LNCaP clone FGC (cell line): ENCODE measurements at regions not wholly inside any gene's neighbourhood (a gene's known extent, or its start where the extent isn't known, plus 50 kb on each side); places are given as distances from the start of the nearest gene placed in this dataset.
"Not testable (repeated sequence)": the region's sequence is repeated elsewhere in the genome, so short reads cannot be mapped to it uniquely, and the experiment has no call there.

Experiments
- DNase-seq: peaks from one replicate; pipeline ENCODE4 v3.0.0-alpha.2; 2011; ENCODE audit warnings: low read depth
- H3K4me3 ChIP-seq: 2 replicates; pipeline ENCODE4 v1.5.1; 2011; ENCODE audit warnings: mild to moderate bottlenecking, low read depth, low read length, control low read depth
- TF ChIP-seq, protein P1 (sequence below): IDR thresholded peaks from 2 replicates; pipeline ENCODE4 v1.5.1; 2012; ENCODE audit warnings: mild to moderate bottlenecking; ENCODE audit not compliant: control insufficient read depth, insufficient read depth; ENCODE audit errors: extremely low read depth

DNA sequence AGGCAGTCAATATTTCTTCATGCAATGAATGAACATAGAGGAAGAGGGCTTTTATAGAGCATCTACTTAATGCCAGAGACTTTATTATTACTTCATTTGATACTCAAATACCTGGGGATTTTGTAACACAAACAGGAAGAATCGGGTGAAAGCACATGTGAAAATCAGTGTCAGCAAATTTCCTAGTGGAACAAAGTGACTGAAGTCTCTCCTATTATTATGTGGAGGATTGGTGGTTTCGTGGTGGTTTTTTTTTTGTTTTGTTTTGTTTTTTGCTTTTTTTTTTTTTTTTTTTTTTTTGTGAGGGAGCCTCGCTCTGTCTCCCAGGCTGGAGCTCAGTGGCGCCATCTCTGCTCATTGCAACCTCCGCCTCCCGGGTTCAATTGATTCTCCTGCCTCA, 207.0 kb downstream of the RRAGB start:
- DNase-seq, result no peak
- TF ChIP-seq, protein P1, sequence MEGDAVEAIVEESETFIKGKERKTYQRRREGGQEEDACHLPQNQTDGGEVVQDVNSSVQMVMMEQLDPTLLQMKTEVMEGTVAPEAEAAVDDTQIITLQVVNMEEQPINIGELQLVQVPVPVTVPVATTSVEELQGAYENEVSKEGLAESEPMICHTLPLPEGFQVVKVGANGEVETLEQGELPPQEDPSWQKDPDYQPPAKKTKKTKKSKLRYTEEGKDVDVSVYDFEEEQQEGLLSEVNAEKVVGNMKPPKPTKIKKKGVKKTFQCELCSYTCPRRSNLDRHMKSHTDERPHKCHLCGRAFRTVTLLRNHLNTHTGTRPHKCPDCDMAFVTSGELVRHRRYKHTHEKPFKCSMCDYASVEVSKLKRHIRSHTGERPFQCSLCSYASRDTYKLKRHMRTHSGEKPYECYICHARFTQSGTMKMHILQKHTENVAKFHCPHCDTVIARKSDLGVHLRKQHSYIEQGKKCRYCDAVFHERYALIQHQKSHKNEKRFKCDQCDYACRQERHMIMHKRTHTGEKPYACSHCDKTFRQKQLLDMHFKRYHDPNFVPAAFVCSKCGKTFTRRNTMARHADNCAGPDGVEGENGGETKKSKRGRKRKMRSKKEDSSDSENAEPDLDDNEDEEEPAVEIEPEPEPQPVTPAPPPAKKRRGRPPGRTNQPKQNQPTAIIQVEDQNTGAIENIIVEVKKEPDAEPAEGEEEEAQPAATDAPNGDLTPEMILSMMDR, result no peak
- no peak overlapping the region for H3K4me3 ChIP-seq

DNA sequence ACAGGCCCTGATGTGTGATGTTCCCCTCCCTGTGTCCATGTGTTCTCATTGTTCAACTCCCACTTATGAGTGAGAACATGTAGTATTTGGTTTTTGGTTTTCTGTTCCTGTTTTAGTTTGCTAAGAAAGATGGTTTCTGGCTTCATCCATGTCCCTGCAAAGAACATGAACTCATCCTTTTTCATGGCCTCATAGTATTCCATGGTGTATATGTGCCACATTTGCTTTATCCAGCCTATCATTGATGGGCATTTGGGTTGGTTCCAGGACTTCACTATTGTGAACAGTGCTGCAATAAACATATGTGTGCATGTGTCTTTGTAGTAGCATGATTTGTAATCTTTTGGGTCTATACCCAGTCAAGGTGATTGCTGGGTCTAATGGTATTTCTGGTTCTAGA, 211.0 kb downstream of the RRAGB start:
- not testable (repeated sequence) for H3K4me3 ChIP-seq

More for the DNA sequence above, 211.0 kb downstream of the RRAGB start:
- DNase-seq, result not testable (repeated sequence)
